CD4-positive, alpha-beta T cell treated with Interleukin-6 at 100 ng/mL for 8 hours (primary cell): ENCODE measurements at regions not wholly inside any gene's neighbourhood (a gene's known extent, or its start where the extent isn't known, plus 50 kb on each side); places are given as distances from the start of the nearest gene placed in this dataset.
"Not testable (repeated sequence)": the region's sequence is repeated elsewhere in the genome, so short reads cannot be mapped to it uniquely, and the experiment has no call there.

Experiments used
- DNase-seq: peaks from one replicate; pipeline ENCODE4 v3.0.0-alpha.2; 2020; ENCODE audit warnings: mixed read lengths, low spot score

DNA sequence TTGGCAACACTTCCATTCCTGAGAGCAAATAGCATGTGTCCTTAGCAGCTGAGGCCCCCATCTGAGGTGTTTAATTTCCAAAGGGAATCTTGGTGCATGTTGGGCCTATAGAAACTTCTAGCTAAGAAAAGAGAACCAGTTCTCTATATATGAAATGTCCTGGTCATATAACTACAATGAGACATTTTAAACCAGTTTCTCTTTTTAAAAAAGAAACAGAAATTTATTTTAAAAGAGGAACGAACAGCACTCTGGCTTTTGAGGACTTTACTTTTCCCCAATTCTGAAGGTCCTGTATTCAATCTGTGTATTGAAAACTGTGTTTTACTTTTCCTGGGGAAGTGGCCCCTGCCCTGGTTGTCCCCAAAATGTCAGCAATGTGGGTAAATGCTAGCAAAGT is 94.0 kb upstream of the FOXN2 start:
- no peak for DNase-seq

DNA sequence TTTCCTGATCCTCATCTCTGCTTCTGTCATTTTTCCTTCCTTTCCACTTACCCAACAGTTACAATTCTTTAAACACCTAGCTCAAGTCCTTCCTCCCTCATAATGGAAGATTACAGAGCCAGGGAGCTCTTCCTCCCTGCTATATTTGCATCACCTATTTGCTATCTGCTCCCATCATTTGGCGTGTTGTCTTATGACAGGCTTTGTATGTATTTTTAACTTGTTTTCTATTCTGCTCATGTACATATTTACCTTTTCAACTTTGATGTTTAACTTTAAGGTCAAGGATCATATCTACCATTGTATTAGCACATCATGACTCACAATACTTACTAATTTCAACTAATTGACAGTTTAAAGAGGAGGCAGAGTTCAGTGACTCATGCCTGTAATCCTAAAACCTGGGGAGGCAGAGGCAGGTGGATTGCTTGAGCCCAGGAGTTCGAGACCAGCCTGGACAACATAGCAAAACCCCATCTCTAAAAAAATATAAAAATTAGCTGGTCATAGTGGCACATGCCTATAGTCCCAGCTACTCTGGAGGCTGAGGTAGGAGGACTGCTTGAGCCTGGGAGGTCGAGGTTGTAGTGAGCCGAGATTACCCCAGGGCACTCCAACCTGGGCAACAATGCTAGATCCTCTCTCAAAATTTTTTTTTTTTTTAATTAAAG is 92.5 kb upstream of the FOXN2 start:
- DNase-seq: no peak

DNA sequence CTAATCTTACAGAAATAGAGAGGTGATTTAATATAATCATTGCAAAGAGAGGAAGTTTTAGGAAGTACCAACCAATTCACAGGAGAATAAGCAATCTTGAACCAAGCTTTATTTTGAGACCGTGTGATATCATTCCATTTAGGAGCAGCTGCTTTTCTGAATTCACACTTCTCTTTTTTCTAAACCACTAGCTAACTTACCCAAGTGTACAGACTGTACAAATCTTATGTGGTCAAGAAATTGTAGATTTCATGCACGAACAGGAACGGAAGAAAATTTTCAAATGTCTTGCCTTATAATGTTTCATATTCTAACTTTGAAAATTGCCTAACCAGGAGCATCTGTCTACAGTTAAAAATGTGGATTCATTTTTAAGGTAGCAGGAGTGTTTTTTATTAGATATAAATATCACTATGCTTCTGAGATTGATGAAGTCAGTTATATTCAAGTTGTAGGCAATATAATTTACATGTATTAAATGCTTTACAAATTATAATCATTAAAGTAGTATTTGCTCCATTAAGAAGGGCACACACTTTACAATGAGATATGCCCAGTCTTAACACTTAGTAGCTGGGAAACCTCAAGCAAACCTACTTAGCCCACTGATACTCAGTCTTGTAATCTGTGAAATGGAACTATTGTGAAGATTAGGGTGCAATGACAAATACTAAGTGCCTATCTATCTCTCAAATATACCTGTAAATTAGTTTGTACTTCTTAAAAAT is 86.7 kb upstream of the FOXN2 start:
- no peak for DNase-seq

DNA sequence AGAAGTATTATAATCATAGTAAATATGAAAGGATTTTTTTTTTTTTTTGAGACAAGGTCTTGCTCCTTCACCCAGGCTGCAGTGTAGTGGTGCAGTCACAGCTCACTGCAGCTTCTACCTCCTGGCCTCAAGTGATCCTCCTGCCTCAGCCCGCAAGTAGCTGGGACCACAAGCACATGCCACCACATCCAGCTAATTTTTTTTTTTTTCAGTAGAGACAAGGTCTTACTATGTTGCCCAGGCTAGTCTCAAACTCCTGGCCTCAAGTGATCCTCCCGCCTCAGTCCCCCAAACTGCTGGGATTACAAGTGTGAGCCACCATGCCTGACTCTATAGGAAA is 86.2 kb upstream of the FOXN2 start:
- DNase-seq: no peak

DNA sequence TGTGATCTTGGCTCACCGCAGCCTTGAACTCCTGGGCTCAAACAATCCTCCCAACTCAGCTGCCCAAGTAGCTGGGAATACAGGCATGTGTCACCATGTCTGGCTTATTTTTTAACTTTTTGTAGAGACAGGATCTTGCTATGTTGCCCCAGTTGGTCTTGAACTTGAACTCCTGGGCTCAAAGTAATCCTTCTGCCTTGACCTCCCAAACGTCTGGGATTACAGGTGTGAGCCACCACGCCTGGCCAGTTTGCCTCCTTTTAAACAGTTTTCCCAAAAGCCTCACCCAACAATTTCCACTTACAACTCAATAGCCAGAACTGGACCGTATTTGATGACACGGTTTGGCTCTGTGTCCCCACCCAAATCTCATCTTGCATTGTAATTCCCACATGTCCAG is 85.4 kb upstream of the FOXN2 start:
- no peak for DNase-seq

DNA sequence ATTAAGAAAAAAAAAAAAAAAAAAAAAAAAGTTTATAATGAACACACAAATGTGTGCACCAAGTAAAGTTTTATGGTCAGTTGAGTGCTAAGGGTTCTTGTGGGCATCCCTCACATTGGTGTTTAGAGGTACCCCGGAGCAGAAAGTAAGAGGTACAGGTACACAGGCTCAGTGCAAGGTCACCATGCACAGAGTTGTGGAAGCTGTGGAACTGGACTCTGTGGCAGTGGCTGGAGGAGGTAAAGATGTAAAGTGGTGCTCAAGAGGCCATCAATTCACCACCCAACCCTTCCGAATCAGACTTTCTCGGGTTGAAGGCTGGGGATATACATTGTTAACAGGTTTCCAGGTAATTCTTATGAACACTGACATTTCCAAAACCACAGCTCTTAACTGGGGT is 83.6 kb upstream of the FOXN2 start:
- no peak for DNase-seq

DNA sequence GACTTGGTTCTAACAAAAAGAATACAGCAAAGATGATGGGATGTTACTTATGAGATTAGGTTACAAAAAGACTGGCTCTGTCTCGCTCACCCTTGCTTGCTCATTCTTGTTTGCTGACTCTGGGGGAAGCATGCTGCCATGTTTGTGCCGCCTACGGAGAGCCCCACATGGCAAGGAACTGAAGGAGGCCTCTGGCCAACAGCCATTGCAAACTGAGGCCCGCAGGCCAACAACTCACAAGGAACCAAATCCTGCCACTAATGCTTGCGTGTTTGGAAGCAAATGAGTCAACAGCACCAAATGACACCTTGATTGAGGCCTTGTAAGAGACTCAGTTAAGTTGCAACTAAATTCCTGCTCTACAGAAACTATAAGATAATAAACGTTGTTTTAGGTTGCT is 82.1 kb upstream of the FOXN2 start:
- no peak for DNase-seq

DNA sequence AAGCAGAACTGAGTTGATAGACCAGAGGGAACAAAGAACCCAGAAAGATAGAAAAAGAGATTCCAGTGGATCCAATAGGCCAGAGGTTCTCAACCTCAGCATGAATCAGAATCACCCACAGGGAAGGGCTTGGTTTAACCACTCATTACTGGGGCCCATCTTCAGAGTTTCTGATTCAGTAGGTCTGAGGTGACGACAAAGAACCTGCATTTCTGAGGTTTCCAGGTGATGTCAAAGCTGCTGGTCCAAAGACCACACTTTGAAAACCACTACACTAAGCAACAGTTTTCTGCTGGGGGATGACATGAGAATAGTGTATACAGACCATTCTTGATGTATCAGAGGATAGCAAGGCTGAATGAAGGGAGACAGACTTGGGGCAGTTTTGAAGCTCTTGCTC is 81.5 kb upstream of the FOXN2 start:
- DNase-seq: no peak

DNA sequence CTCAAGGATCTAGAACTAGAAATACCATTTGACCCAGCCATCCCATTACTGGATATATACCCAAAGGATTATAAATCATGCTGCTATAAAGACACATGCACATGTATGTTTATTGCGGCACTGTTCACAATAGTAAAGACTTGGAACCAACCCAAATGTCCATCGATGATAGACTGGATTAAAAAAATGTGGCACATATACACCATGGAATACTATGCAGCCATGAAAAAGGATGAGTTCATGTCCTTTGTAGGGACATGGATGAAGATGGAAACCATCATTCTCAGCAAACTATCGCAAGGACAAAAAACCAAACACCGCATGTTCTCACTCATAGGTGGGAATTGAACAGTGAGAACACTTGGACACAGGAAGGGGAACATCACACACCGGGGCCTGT is 80.7 kb upstream of the FOXN2 start:
- not testable (repeated sequence) for DNase-seq

DNA sequence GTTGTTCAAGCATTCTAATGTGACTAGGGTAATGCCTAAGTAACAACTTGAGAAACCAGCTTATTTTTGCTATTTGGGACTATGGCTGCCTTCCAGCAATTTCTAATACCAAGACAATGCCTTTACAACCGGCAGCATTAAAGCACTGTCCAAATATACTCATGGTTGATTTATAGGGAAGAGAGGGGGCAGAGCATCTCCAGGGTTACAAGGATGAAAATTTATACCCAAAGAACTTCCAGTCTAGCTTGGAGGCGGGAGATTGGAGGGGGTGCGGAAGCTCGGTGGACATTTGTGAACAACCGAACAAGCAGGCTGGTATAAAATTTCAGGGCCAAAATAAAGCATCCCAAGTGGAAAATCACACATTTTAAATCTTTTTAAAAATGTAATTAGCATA is 79.4 kb upstream of the FOXN2 start:
- DNase-seq: no peak

DNA sequence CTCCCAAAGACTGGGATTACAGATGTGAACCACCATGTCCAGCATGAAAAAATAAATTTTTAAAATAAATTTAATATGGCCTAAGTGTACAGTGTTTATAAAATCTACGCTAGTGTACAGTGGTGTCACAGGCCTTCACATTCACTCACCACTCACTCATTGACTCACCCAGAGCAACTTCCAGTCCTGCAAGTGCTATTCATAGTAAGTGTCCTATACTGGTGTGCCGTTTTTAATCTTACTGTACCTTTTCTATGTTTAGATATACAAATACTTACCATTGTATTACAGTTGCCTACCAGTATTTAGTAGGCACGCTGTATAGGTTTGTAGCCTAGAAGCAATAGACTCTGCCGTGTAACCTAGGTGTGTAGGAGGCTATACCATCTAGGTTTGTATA is 76.1 kb upstream of the FOXN2 start:
- DNase-seq: no peak

DNA sequence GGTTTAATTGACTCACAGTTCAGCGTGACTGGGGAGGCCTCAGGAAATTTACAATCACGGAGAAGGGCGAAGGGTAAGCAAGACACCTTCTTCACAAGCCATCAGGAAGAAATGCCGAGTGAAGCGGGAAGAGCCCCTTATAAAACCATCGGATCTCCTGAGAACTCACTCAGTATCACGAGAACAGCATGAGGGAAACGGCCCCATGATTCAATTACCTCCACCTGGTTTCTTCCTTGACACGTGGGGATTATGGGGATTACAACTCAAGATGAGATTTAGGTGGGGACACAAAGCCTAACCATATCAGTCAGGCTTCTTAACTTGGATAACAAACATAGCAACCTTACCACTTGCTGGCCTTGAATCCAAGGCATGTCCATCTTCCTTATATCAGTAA is 73.6 kb upstream of the FOXN2 start:
- DNase-seq: no peak

DNA sequence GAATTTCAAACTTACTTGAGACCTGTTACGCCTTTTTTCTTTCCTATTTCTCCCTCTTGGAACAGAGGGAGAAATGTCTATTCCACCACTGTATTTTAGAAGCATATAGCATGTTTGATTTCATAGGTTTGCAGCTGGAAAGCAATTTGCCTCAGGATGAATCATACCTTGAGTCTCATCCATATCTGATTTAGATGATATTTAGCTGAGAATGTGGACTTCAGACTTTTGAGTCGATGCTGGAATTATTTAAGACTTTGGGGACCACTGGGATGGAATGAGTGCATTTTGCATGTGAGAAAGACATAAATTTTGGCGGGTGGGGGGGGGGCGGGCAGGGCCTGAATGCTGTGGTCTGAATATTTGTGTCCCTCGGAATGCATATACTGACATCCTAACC is 67.3 kb upstream of the FOXN2 start:
- DNase-seq: no peak

DNA sequence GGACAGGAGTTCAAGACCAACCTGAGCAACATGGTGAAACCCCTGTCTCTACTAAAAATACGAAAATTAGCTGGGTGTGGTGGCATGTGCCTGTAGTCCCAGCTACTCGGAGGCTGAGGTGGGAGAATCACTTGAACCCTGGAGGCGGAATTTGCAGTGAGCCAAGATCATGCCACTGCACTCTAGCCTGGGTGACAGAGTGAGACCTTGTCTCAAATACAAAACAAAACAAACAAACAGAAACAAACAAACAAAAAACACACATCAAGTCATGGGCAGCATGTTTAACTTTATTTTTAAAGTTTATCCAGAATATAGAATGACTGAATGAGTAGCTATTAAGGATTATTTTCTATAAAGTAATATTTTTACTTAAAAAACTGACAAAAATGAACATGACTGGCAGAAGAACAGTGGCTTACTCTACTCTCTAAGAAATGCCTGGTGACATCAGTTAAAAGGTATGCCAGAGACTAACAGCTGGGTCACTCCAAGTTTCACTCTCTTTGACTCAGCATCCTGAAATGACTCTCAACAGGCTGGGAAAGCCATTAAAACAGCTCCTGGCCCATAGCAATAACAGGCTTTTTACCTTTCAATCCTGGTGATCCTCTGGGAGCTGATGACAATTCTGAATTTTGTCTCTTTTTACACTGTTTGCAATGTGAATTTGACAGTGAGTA is 66.1 kb upstream of the FOXN2 start:
- DNase-seq: no peak

DNA sequence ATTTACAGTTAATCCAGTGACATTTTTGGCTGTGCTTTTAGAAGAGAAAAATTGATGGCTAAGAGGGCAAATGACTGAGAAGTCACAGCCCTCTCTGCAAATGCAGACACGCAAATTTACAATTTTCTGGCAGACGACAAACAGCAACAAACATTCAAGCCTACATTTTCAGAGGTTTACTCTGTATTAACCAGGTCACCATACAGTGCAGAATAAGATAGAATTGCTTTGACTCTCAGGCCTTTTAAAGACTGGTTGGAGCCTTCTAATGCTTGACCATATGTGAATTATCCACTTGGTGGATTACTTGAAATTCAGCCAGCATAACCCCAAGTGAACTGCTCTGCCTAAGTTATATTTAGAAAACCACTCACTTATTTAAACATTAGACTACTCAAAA is 65.5 kb upstream of the FOXN2 start:
- DNase-seq: no peak

DNA sequence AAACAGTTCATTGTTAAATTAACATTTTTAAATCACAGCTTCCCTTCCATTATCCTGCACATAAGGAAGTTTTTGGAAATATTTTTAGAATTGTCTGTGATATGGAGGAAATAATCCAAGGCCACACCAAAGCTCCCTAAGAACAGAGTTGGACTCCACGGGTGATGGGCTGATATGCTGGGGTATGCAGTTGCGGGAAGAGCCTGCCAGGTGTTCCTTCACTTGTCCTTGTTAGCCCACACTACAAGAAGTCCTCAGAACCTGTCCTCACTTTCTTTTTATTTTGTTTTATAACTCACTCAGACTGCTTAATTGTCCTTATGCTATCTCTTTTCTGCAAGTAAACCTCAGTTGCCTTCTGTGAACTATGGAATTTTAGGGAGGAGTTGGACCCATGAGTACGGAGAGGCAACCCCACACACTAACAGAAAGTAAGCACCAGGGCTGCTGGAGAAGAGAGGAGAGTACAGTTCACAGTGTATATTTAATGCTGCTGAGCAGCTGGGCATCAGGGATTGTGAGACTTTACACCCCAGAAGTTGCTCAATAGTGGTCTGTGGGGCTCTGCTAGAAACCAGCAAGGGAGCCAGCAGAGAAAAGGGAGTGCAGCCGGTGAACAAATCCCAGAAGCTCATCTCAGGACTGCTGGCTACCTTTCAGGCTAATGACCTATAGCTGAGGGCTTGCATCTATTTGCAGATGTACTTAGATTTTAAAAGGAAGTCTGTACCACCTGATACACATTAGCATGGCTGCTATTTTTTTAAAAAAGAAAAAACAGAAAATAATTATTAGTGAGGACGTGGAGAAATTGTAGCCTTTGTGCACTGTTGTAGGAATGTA is 64.6 kb upstream of the FOXN2 start:
- DNase-seq: no peak

DNA sequence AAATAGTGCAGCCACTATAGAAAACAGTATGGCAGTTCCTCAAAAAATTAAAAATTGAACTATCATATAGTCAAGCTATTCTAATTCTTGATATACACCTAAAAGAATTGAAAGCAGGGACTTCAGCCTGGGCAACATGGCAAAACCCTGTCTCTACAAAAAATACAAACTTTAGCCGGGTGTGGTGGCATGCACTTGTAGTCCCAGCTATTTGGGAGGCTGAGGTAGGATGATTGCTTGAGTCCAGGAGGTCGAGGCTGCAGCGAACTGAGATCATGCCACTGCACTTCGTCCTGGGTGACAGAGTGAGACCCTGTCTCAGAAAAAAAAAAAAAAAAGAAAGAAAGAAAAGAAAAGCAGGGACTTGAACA is 64.0 kb upstream of the FOXN2 start:
- no peak for DNase-seq

DNA sequence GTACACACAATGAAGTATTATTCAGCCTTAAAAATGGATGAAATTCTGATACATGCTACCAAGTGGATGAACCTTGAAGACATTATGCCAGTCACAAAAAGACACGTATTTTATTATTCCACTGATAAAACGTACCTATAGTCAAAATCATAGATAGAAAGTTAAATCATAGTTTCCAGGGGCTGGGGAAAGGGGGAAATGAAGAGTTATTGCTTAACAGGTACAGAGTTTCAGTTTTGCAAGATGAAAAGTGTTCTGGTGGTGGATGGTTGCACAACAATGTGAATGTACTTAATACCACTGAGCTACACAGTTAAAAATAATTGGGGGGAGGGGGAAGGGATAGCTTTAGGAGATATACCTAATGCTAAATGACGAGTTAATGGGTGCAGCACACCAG is 63.5 kb upstream of the FOXN2 start:
- no peak for DNase-seq

DNA sequence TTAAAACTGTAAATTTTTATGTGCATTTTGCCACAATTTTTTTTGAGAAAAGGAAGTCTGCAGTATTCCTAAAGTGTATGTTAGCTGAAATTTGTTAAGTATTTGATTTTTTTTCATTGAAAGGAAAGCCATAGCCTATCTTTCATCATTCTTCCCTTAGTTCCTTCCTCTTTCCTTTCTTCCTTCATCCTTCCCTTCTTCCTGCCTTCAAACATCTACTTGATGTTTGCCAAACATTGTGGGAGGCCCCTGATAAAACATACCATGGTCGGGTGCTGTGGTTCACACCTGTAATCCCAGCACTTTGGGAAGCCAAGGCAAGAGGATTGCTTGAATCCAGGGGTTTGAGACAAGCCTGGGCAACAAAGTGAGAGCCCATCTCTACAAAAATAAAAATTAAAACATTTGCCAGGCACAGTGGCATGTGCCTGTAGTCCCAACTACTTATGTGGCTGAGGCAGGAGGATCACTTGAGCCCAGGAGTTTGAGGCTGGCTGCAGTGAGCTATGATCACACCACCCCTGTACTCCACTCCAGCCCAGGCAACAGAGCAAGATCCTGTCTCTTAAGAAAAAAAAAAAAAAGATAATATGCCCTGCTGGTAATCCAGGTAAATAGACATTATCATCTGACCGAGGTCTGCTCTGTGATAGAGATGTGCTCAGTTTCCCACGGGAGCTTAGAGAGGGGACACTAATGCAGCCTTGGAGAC is 62.9 kb upstream of the FOXN2 start:
- DNase-seq: no peak

DNA sequence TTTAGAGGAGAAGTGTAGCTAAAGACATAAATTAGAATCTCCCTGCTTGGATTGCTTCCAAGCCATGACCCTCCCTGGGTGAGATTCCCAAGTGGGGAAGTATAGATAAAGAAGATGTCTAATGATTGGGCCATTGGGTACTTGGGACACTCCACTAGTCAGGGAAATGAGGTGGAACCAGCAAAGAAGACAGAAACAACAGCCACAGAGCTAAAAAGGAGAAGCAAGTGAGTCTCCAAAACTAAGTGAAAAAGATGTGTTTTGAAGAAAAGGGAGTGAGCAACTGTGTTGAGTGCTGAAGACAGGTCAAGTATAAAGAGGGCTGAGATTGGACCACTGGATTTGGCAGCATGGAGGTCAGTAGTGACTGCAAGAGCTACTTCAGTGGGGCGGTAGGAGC is 61.2 kb upstream of the FOXN2 start:
- DNase-seq: no peak

DNA sequence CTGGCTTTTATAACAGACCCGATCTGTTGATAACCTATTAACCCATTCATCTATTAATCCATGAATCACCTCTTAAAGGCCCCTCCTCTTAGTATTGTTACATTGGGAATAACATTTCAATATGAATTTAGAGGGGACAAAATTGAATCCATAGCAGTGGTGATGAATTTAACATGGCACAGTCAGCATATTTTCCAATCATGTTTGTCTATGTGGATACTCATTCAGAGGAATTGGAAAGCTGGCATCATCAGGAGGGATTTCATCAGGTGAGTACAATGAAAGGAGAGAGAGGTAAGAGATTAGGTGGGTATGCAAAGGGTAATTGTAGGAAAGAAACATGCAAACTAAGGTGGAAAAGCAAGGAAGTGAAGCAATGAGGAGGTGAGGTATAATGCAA is 59.6 kb upstream of the FOXN2 start:
- DNase-seq: no peak

DNA sequence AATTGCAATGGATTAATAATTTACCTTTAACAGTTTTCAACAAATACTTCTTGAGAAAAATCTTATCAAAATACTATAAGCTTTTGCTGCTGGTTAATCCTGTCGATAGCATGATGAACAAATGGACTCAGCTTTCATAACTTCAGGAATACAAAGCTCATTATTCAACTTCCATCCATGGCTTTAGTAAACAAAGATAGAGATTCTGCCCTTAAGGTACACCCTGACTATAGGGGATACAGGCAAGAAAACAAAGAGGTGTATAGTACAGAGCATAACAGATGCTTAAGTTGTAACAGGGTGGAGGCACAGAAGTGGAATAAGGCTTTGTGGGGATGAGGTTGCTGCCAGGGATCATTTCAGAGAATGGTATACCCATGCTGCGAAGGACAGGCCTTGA is 57.0 kb upstream of the FOXN2 start:
- DNase-seq: no peak
